Lower lobe of right lung (tissue), 2 donors: ENCODE measurements at regions not wholly inside any gene's neighbourhood (a gene's known extent, or its start where the extent isn't known, plus 50 kb on each side); places are given as distances from the start of the nearest gene placed in this dataset.

Experiments used
- ATAC-seq, 2 donors: fragments of 200-7000 bp; cut with Tn5 transposase; one replicate each; pipeline ENCODE4 v1.9.1; 2020 to 2022; ENCODE audit warnings: mild to moderate bottlenecking in 2 of 2, moderate library complexity in 2 of 2
- DNase-seq: peaks from one replicate; pipeline ENCODE4 v3.0.0-alpha.2; 2020
- H3K27ac ChIP-seq: fragments of 200-600 bp; one replicate; pipeline ENCODE4 v1.8.0; 2022
- H3K27me3 ChIP-seq: fragments of 200-600 bp; one replicate; pipeline ENCODE4 v1.8.0; 2022; ENCODE audit warnings: low read depth
- H3K36me3 ChIP-seq: fragments of 200-600 bp; one replicate; pipeline ENCODE4 v1.8.0; 2022; ENCODE audit warnings: mild to moderate bottlenecking
- H3K4me1 ChIP-seq: fragments of 200-600 bp; one replicate; pipeline ENCODE4 v1.8.0; 2022
- H3K4me3 ChIP-seq: fragments of 200-600 bp; one replicate; pipeline ENCODE4 v1.8.0; 2022; ENCODE audit warnings: mild to moderate bottlenecking
- H3K9me3 ChIP-seq: fragments of 200-600 bp; one replicate; pipeline ENCODE4 v1.8.0; 2022
- intact Hi-C: fragments of 100-400 bp; cut with DNase I; formaldehyde crosslinking; loops from one replicate; pipeline ENCODE4 v1.11.0; 2022
- TF ChIP-seq, protein P1 (sequence below): fragments of 200-600 bp; IDR thresholded peaks from one replicate; pipeline ENCODE4 v1.8.0; 2022; ENCODE audit warnings: antibody characterized with exemption, mild to moderate bottlenecking
- donor health status: DM: no; HTN: yes; CAD: no; lungs with severe emphysema.

DNA sequence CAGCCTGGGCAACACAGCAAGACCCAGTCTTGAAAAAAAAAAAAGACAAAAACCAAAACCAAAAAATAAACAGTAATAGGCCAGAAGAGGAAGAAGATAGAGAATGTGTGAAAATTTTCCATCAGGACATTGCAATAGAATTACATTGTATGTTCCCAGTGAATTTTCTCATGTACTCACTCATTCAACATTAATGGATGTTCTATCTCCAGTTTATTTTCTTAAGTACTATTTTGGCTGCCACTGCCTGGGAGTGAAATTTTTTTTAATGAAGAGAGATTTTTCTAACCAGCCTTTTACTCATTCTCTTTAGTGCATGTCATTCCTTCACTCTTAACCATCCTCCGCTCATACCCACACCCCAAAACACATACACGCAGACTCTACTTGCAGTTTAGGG lies 282.8 kb downstream of the ALDH8A1 start:
- no peak overlapping the region for H3K4me3 ChIP-seq
- intact Hi-C loops: no loop called here
- DNase-seq: no peak
- TF ChIP-seq, protein P1, sequence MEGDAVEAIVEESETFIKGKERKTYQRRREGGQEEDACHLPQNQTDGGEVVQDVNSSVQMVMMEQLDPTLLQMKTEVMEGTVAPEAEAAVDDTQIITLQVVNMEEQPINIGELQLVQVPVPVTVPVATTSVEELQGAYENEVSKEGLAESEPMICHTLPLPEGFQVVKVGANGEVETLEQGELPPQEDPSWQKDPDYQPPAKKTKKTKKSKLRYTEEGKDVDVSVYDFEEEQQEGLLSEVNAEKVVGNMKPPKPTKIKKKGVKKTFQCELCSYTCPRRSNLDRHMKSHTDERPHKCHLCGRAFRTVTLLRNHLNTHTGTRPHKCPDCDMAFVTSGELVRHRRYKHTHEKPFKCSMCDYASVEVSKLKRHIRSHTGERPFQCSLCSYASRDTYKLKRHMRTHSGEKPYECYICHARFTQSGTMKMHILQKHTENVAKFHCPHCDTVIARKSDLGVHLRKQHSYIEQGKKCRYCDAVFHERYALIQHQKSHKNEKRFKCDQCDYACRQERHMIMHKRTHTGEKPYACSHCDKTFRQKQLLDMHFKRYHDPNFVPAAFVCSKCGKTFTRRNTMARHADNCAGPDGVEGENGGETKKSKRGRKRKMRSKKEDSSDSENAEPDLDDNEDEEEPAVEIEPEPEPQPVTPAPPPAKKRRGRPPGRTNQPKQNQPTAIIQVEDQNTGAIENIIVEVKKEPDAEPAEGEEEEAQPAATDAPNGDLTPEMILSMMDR: no peak
- no peaks in the 10 kb centered on the region for H3K27me3 ChIP-seq
- H3K9me3 ChIP-seq: no peaks in the 10 kb centered on the region
- H3K36me3 ChIP-seq: no peaks in the 10 kb centered on the region
- H3K27ac ChIP-seq: no peak overlapping the region
- no peaks in the 10 kb centered on the region for H3K4me1 ChIP-seq
- no peak for ATAC-seq

DNA sequence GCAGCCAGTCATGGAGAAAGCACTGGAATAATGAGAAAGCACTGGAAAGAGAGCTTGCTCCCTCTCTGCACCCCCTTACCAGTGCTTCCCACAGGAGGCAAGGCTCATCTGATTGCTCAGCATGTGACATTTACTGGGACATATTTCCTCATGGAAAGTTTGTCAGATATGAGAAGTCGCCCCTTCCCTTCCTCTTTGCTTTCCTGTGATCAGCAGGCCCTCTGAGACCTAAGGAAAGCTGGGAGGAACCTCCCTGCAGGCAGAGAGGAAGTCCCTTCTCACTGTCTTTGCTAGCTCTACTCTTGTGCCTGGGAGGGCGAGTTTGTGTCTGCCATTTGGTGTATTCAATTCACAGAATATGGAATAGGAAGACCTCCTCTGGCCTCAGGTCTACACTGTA lies 283.8 kb downstream of the ALDH8A1 start:
- Histone ChIP-seq H3K27me3 (no peaks in the 10 kb centered on the region), H3K27ac (no peak overlapping the region), H3K9me3 (no peaks in the 10 kb centered on the region), H3K36me3 (no peaks in the 10 kb centered on the region), H3K4me3 (no peak overlapping the region), H3K4me1 (no peaks in the 10 kb centered on the region)
- intact Hi-C loops: no loop called here
- TF ChIP-seq, protein P1: no peak
- DNase-seq (no peak), ATAC-seq (no peak)

- H3K27ac ChIP-seq: no peak overlapping the region
- H3K4me1 ChIP-seq: no peaks in the 10 kb centered on the region
- H3K36me3 ChIP-seq: no peaks in the 10 kb centered on the region
- H3K9me3 ChIP-seq: no peaks in the 10 kb centered on the region
- TF ChIP-seq, protein P1: no peak
- intact Hi-C loops: no loop called here
- DNase-seq (no peak), ATAC-seq (no peak)
- H3K4me3 ChIP-seq: no peak overlapping the region
- no peaks in the 10 kb centered on the region for H3K27me3 ChIP-seq
These were observed 284.7 kb downstream of the ALDH8A1 start for GRCh38 chr6:134665029-134665723.

DNA sequence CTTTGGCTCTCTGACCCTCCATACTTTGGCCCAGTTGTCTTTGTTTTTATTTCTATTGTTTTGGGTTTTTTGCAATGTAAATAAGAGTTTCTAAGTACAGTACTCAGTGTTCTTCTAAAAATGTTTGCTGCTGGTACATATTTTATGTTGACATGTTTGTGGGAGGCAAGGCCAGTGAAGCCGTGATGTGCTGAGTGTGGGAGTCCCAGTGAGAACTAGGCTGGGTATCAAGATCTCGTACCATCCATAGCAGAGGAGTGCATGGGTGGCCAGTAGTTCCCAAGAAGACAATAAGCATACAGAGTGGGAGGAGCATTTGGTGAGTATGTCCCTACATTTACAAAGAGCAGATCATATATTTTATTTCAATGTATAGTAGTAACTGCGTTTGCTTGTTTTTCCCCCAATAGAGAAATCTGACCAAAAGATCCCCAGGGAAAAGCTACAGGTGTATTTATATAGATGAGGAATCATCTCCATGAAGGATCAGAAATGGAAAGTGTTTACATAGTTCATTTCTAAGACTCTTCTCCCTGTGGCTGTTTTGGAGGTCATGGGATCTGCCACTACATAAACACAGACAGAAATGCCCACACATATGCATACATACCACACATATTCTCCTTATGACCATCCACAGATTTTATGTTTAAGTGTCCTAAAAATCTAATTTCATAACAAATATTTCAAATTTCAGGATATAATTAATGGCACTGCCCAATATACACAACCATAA lies 285.9 kb downstream of the ALDH8A1 start:
- H3K27me3 ChIP-seq: no peaks in the 10 kb centered on the region
- H3K27ac ChIP-seq: no peak overlapping the region
- no peaks in the 10 kb centered on the region for H3K9me3 ChIP-seq
- no peaks in the 10 kb centered on the region for H3K36me3 ChIP-seq
- ATAC-seq (no peak), DNase-seq (no peak)
- no peak overlapping the region for H3K4me3 ChIP-seq
- no peaks in the 10 kb centered on the region for H3K4me1 ChIP-seq
- TF ChIP-seq, protein P1: no peak
- intact Hi-C loops: no loop called here

DNA sequence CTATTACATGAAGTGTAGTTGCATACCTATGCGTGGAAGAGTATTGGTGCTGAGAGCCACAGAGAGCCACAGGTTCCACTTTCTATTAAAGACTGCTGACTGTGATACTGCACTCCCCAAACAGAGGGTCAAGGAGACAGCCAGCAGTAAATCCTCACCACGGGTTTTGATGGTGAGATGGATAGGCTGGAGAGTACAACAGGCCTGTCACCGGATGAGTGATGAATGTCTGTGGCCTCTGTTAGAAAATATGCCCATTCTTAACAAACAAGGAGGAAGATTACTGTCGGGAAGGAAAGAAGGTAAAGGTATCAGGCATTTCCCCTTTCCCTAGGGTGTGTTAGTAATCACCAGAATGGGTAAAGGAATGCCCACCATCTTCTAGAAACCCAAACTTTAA lies 286.5 kb downstream of the ALDH8A1 start:
- intact Hi-C loops: no loop called here
- TF ChIP-seq, protein P1: no peak
- DNase-seq: no peak
- Histone ChIP-seq H3K4me3 (no peak overlapping the region), H3K27me3 (no peaks in the 10 kb centered on the region), H3K36me3 (no peaks in the 10 kb centered on the region), H3K4me1 (no peaks in the 10 kb centered on the region), H3K27ac (no peak overlapping the region), H3K9me3 (no peaks in the 10 kb centered on the region)
- ATAC-seq: no peak
